MCF 10A (cell line): ENCODE measurements at regions not wholly inside any gene's neighbourhood (a gene's known extent, or its start where the extent isn't known, plus 50 kb on each side); places are given as distances from the start of the nearest gene placed in this dataset.

Source experiments
- BruUV-seq: library from RNA; stranded (reverse); fragments of 400-500 nt; replicated peaks from 2 replicates; lab custom pipeline; 2021; lab: Mats Ljungman, UMichigan
- CTCF ChIA-PET: fragments of 300-600 bp; sonication (Branson Sonifier 250); formaldehyde crosslinking; extraction: SDS; loops from one replicate; lab custom pipeline; 2021; ENCODE audit warnings: antibody characterized with exemption, inconsistent platforms; lab: Yijun Ruan, JAX
- POLR2A ChIA-PET: fragments of 300-600, 350-650 bp; sonication (Branson Sonifier 250); formaldehyde crosslinking; extraction: SDS; loops from one replicate; lab custom pipeline; 2020; ENCODE audit warnings: antibody characterized with exemption, inconsistent platforms; lab: Yijun Ruan, JAX
- DNase-seq: peaks from one replicate; pipeline ENCODE4 v3.0.0-alpha.2; 2018; ENCODE audit not compliant: unreplicated experiment
- H3K27ac Mint-ChIP-seq: one replicate; pipeline ENCODE4 v1.8.0; 2022; ENCODE audit warnings: mild to moderate bottlenecking, low read depth, mixed read lengths; ENCODE audit not compliant: unreplicated experiment
- H3K27me3 Mint-ChIP-seq: one replicate; pipeline ENCODE4 v1.8.0; 2022; ENCODE audit warnings: mixed read lengths; ENCODE audit not compliant: insufficient read depth, unreplicated experiment
- H3K36me3 Mint-ChIP-seq: one replicate; pipeline ENCODE4 v1.8.0; 2022; ENCODE audit warnings: mild to moderate bottlenecking, moderate library complexity, mixed read lengths; ENCODE audit not compliant: insufficient read depth, unreplicated experiment
- H3K4me1 Mint-ChIP-seq: one replicate; pipeline ENCODE4 v1.8.0; 2022; ENCODE audit warnings: mixed read lengths; ENCODE audit not compliant: insufficient read depth, unreplicated experiment
- H3K4me3 Mint-ChIP-seq: one replicate; pipeline ENCODE4 v1.8.0; 2022; ENCODE audit warnings: mild to moderate bottlenecking, moderate library complexity, mixed read lengths; ENCODE audit not compliant: unreplicated experiment
- H3K9me3 Mint-ChIP-seq: one replicate; pipeline ENCODE4 v1.8.0; 2022; ENCODE audit warnings: mixed read lengths; ENCODE audit not compliant: unreplicated experiment
- intact Hi-C: fragments of 100-400 bp; cut with micrococcal nuclease; formaldehyde crosslinking; loops from 2 replicates; pipeline ENCODE4 v1.14.1; 2022
- TF ChIP-seq, protein P1 (sequence below): fragments of 200-600 bp; IDR thresholded peaks from one replicate; pipeline ENCODE4 v1.8.0; 2022; ENCODE audit warnings: antibody characterized with exemption, mild to moderate bottlenecking; ENCODE audit not compliant: unreplicated experiment

DNA sequence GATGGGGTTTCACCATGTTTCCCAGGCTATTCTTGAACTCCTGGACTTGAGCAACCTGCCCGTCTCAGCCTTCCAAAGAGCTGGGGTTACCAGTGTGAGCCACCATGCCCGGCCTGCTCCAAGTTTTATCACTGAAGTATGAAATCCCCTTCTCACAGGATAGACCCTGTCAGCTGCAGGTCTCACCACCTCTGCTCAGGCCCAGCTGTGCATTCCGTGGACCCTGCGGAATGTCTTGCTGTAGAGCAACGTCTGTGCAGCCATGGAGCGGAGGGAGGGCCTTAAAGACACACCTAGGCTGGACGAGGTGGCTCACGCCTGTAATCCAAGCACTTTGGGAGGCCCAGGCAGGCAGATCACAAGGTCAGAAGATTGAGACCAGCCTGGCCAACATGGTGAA lies 625.4 kb downstream of the BRD1 start:
- H3K9me3 Mint-ChIP-seq, result peaks cover 40% of the 10 kb centered on the region

DNA sequence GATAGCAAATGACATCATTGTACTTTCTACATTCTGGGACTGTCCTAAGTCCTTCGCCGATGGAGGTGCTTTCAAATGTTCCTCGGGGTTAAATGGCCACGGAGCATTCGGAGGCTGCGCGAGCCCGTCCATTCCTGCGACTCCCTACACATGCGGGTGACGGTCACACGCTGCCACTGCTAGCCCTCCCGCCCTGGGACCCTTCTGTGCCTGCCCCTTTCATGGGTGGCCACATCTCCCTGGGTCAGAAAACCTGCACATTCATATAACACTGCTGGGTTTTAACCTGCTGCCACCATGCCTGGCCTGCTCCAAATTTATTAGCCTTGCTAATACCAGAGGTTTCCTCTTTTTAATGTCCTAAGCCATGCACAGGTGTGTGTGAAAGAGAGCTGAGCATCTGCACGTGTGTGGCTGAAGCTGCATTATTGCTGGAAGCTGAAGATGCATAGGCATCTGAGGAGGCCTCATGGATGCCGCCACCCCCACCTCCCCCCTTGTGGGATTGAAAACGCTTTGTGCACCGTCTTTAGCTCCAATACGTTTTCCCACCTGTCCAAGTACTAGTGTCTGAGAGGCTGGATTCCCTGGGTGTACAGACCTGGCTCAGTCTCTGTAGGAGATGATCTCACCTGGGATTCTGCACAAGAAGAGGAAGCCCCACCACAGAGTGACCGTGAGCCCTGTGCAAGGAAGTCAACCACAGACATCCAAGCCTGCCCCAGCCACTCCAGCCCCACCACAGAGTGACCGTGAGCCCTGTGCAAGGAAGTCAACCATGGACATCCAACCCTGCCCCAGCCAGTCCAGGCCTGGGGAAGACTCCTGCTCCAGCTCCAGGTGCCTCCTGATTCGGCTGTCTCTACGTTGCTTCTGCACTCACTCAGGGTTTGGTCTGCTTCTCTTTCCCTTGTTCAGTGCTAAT lies 626.4 kb downstream of the BRD1 start:
- no TSS peak for BruUV-seq
- H3K27ac Mint-ChIP-seq, result no peak overlapping the region
- H3K4me3 Mint-ChIP-seq, result no peak overlapping the region
- no peaks in the 10 kb centered on the region for H3K27me3 Mint-ChIP-seq
- no peak for DNase-seq
- H3K4me1 Mint-ChIP-seq, result no peaks in the 10 kb centered on the region
- peaks cover 36% of the 10 kb centered on the region for H3K9me3 Mint-ChIP-seq
- intact Hi-C loops, result no loop called here
- ChIA-PET POLR2A (no interaction called here), CTCF (interaction anchor here (0.6 kb wide), 1 partner anchor 71 kb away, joined by 3 read pairs; no protein-coding TSS in a partner anchor)
- TF ChIP-seq, protein P1, sequence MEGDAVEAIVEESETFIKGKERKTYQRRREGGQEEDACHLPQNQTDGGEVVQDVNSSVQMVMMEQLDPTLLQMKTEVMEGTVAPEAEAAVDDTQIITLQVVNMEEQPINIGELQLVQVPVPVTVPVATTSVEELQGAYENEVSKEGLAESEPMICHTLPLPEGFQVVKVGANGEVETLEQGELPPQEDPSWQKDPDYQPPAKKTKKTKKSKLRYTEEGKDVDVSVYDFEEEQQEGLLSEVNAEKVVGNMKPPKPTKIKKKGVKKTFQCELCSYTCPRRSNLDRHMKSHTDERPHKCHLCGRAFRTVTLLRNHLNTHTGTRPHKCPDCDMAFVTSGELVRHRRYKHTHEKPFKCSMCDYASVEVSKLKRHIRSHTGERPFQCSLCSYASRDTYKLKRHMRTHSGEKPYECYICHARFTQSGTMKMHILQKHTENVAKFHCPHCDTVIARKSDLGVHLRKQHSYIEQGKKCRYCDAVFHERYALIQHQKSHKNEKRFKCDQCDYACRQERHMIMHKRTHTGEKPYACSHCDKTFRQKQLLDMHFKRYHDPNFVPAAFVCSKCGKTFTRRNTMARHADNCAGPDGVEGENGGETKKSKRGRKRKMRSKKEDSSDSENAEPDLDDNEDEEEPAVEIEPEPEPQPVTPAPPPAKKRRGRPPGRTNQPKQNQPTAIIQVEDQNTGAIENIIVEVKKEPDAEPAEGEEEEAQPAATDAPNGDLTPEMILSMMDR, result no peak
- no peaks in the 10 kb centered on the region for H3K36me3 Mint-ChIP-seq

More for the DNA sequence above, 625.4 kb downstream of the BRD1 start:
- H3K27ac Mint-ChIP-seq, result no peak overlapping the region
- no peak for DNase-seq
- H3K4me1 Mint-ChIP-seq, result no peaks in the 10 kb centered on the region
- H3K36me3 Mint-ChIP-seq, result no peaks in the 10 kb centered on the region
- no TSS peak for BruUV-seq
- CTCF ChIA-PET, result interaction anchor here (0.6 kb wide), 1 partner anchor 72 kb away, joined by 3 read pairs; no protein-coding TSS in a partner anchor
- TF ChIP-seq, protein P1, result no peak
- H3K4me3 Mint-ChIP-seq, result no peak overlapping the region
- H3K27me3 Mint-ChIP-seq, result no peaks in the 10 kb centered on the region
- intact Hi-C loops, result no loop called here
- POLR2A ChIA-PET, result no interaction called here

DNA sequence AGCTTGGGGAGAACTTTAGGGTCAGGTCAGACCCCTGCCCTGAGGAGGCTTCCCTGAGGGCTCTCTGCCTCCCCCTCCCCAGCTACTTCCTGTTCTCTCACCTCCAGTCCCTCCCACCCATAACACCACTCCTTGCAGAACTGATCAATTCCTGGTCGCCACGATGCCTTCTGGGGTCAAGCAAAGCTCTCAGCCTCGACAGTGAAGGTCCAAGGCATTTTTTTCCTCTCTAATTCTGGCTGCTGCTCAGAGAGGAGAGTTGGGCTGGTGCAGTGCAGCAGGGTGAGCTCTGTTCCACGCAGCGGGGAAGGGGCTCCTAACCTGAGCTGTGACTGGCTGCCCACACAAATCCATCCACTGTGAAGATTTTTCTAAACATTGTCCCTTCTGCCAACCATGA lies 628.4 kb downstream of the BRD1 start:
- no peak overlapping the region for H3K4me3 Mint-ChIP-seq
- H3K36me3 Mint-ChIP-seq, result peaks cover 6% of the 10 kb centered on the region
- no peaks in the 10 kb centered on the region for H3K4me1 Mint-ChIP-seq
- POLR2A ChIA-PET, result no interaction called here
- CTCF ChIA-PET, result no interaction called here
- intact Hi-C loops, result no loop called here
- peaks cover 16% of the 10 kb centered on the region for H3K9me3 Mint-ChIP-seq
- TF ChIP-seq, protein P1, result no peak
- DNase-seq, result no peak
- BruUV-seq, result no TSS peak
- no peak overlapping the region for H3K27ac Mint-ChIP-seq
- H3K27me3 Mint-ChIP-seq, result no peaks in the 10 kb centered on the region

DNA sequence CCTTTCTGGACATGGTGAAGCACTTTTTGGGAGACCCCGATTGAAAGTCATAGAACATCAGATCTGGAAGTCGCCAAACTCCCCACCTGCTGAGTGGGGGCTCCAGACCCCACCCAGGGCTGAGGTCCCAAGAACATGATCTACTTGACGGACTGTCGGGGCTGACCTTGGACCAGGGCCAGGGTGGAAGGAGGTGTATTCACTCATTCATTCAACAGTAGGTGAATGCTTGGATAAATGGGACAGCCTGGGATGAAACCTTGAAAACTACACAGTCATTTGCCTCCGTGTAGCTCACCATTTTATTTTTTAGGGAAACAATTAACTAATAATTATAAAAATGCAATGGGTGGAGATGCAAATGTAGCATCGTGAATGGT lies 629.0 kb downstream of the BRD1 start:
- Mint-ChIP-seq H3K9me3 (peaks cover 14% of the 10 kb centered on the region), H3K27me3 (no peaks in the 10 kb centered on the region), H3K4me1 (no peaks in the 10 kb centered on the region), H3K36me3 (peaks cover 6% of the 10 kb centered on the region), H3K4me3 (no peak overlapping the region), H3K27ac (no peak overlapping the region)
- BruUV-seq, result no TSS peak
- ChIA-PET CTCF (no interaction called here), POLR2A (no interaction called here)
- DNase-seq, result no peak
- TF ChIP-seq, protein P1, result no peak
- intact Hi-C loops, result no loop called here
